GOT3 (cell line): ENCODE measurements at regions not wholly inside any gene's neighbourhood (a gene's known extent, or its start where the extent isn't known, plus 50 kb on each side); places are given as distances from the start of the nearest gene placed in this dataset.

Source experiments
- DNase-seq: peaks from one replicate; lab custom pipeline; 2025; ENCODE audit warnings: mixed read lengths; lab: John Stamatoyannopoulos, UW

GRCh38 chr22:22093743-22094142 lies 111.2 kb upstream of the TOP3B start:
- no peak for DNase-seq

DNA sequence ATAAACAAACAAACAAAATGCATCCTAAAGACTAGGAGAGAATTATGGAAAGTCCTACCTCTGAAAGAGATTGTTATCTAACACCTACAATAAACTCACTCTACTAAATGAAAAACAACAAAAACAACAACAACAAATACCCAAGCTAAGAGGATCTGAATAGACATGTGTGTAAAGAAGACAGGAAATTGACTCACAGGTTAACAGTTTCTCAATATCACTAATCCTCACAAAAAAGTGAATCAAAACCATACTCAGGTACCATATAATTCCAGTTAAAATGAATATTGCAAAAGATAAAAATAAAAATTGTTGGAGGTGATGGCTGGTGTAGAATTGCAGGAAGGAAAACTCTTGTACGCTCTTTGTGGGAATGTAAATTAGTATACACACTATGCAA lies 110.4 kb upstream of the TOP3B start:
- no peak for DNase-seq

DNA sequence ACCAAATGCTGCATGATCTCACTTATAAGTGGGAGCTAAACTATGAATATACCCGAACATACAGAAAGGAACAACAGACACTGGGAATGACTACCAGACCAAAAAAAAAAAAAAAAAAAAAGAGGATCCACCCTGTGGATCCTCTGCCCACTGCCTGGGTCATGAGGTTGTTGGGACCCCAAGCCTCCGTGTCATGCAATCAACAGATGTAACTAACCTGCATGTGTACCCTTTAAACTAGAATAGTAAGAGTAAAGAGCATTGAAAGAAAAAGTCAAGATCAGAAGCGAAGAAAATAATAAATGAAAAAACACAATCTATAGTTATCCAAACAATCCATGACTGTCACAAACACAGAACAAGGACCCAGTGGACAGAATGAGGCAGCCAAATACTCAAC lies 109.5 kb upstream of the TOP3B start:
- no peak for DNase-seq

GRCh38 chr22:22091400-22091878 lies 108.9 kb upstream of the TOP3B start:
- DNase-seq, result no peak

DNA sequence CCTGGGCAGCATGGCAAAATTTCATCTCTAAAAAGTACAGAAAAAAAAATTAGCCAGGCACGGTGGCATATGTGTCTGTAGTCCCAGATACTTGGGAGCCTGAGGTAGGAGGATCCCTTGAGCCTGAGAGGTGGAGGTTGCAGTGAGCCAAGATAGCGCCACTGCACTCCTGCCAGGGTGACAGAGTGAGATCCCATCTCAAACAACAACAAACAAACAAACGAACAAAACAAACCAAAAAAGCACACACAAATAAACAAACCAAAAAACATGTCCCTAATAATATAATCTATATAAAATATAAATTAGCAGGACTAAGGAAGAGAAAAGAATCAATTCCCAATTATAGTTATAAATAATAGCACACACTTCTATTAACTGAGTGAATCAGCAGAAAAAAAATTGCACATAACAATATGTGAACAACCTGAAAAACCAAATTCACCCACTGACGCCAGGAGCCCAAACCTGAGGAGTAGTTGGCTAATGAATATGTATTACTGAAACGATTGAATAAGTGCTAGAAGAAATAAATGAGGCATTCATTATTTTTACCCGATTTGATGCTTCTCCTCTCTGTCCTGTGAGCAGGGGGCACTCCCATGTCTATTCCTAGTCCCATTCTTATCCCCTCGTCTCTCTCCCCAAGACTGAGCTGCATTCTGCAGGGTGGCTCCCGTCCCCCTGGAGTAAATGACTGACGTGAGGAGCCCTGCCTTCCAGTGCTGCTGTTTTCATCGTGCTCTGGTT lies 108.2 kb upstream of the TOP3B start:
- no peak for DNase-seq

- DNase-seq, result no peak
These were observed 107.1 kb upstream of the TOP3B start for GRCh38 chr22:22089459-22090308.

DNA sequence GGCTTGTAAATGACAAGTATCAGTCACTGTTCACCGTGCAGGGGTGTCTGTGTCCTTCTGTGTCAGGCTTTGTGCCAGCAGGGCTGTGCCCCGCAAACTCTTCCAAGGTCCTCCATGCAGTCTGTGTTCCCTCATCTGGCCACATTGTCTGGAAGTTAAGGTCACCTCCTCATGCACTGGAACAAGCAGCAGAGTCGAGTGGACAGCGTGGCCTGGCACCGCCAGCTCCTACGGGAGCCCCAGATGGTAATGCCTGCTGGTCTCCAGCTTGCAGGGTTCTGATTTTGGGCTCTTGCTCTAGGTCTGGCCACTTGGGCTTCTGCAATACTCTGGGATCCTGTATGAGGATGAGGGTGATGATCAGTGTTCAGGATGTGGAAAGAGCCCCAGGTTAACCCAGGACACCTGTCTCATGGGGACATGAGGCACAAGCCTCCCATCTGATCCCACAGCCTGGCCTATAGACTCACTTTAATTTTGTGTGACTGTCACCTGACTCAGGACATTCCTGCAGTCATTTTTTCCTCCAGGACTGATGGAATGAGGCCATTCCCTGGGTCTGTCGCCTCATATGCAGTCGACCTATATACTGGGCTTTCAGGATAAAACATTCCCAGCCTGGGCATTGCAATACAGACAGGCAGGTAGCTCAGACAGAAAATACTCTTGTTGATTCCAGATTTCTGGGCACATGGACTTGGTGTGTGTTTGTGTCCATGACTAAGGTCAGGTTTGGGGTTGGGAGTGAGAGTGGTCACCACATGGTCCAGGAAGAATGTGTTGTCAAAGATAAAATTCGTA lies 106.3 kb upstream of the TOP3B start:
- no peak for DNase-seq

- no peak for DNase-seq
These were observed 105.5 kb upstream of the TOP3B start for GRCh38 chr22:22087854-22088657.

DNA sequence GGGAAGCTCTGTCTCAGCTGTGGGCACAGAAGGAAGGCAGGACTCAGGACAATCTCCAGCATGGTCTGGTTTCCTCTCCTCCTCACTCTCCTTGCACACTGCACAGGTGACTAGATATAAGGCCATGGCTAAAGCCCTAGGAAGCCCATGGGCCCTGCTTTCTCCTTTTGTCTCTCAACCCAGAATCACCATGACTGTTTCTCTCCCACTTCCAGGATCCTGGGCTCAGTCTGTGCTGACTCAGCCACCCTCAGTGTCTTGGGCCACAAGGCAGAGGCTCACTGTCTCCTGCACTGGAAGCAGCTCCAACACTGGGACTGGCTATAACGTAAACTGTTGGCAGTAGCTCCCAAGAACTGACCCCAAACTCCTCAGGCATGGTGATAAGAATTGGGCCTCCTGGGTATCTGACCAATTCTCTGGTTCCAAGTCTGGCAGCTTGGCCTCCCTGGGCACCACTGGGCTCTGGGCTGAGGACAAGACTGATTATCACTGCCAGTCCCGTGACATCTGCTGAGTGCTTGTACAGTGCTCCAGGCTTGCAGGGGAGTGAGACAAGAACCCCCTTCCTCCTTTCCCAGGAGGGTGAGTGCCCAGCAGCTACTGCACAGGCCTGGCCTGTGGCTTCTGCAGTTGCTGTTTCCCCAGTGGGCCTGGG lies 104.0 kb upstream of the TOP3B start:
- DNase-seq, result no peak

DNA sequence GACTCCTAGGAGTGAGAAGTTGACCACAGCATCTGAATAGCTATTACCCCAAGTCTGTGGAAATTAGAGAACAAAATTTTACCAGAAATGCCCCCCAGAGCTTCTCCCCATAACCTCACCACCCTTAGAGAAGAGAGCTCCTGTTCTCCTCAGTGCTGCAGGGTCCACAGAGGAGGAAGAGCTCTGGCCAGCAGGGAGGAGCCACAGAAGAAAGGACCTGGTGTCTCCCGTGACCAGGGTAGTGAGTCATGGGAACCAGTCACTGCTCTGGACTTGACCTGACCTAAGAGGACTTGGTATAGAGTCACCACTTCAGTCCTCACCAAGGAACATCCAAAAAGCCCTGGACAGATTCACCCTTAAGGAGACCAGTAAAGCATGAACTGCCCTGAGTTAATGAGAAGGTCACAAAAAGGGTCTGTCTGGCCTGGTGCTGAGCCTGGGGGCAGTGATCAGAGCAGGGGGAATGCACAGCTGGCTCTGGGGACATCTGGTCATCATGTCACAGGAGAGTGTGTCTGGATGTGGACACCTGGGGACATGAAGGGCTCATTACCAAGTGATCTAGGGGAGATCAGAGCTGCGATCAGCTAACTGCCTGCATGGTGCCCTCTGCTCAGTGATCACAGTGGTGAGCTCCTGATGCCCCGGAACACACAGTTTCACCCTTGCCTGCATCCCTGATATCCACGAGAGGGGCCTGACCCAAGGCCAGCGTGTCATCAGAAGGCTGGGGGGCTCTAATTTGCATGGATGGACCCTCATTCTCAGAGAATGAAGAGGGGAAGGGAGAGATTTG lies 103.3 kb upstream of the TOP3B start:
- no peak for DNase-seq

DNA sequence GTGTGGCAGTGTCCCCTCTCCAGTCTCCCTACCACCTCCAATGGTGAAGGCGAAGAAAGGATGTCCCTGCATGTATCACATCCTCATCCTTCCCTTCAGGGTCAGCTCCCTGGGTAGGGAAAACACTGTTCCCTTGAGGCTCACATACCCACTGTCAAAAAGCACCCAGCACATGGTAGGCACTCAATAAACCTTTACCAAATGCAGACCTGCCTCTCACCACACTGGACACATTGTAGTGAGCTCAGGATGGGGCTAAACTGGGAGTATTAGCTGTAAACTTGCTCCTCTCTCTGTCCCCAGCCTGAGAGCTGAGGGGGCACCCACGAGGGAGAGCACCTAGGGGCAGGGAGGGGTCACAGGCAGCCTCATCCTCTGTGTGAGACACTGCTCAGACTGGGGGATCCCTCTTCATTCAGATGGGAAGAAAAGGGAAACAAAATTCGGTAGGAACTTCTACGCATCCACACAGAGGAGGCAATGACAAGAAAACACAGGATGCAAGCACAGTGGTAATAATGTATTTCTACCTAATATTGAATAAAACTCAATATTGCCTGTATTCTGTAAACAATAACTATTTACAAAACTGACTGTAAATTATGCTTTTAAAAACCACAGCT lies 101.6 kb upstream of the TOP3B start:
- no peak for DNase-seq

DNA sequence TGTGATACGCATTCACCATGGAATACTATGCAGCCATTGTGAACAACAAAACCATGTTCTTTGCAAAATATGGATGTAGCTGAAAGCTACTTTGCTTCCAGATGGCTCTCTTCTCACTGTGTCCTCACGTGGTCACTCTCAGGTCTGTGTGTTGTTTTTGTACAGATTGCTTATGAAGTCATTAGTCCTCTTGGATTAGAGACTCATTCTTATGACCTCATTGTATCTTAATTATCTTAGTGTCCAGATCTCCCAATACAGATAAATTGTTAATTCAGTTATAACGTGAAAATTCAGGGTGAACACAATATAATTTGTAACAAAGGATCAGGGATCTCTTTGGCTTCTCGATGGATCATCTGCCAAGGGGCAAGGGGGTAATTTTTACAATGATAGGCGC lies 100.4 kb upstream of the TOP3B start:
- no peak for DNase-seq

DNA sequence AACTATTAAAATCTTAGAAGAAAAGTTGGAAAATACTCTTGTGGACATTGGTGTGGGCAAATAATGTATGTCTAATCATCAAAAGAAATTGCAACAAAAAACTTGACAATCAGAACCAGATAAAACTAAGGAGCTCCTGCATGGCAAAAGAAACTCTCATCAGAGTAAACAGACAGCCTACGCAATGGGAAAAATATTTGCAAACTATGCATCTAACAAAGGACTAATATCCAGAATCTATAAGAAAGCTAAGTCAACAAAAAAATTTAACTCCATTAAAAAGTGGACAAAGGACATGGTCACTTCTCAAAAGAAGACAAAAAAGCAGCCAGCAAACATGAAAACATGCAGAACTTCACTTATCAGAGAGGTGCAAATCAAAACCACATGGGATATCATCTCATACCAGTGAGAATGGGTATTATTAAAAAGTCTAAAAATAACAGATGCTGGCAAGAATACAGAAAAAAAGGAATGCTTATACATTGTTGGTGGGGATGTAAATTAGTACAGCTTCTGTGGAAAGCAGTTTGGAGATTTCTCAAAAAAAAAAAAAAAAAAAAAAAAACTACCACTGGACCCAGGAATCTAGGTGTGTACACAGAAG lies 99.7 kb upstream of the TOP3B start:
- DNase-seq, result no peak

DNA sequence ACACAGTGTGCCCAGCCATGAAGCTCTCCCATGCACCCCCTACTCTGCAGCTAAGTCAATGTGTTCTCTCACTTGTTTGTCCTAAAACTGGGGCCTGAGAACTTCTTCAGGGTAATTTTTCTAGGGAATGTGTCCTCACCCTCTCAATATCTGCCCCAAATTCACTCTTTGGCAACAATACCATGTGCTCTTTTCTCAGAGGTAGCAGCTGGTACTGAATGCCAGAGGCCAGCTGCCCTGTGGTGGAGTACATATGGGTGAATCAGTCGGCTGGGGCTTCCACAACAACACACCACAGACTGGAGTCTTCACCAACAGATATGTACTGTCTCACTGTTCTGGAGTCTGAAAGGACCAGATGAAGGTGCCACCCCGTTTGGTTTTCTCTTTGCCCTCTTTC lies 97.7 kb upstream of the TOP3B start:
- DNase-seq, result no peak

DNA sequence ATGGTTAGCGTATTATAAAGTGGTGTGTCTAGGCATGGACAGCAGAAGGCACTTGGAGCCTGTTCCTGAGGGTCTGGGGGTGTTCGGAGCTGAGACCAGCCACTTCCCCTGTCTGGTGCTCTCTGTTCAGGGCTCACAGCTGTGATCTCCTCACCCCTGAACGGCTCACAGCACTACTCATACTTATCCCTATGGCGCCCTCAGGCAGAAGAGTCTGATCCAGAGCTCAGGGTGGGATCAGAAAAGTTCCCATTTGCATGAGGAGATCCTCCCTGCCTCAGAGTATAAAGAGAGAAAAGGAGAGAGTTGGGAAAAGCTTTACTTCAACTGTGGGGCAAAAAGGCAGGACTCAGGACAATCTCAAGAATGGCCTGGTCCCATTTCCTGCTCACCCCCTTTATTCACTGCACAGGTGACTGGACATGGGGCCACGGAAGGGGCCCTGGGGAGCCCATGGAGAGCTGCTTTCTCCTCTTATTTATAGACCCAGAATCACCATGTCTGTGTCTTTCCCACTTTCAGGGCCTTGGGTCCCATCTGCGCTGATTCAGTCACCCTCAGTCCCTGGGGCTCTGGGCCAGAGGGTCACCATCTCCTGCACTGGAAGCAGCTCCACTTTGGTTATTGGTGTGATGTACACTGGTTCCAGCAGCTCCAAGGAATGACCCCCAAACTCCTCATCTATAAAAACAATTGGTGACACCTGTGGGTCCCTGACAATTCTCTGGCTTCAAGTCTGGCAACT lies 97.0 kb upstream of the TOP3B start:
- no peak for DNase-seq

- no peak for DNase-seq
These were observed 95.7 kb upstream of the TOP3B start for GRCh38 chr22:22078329-22078728.

DNA sequence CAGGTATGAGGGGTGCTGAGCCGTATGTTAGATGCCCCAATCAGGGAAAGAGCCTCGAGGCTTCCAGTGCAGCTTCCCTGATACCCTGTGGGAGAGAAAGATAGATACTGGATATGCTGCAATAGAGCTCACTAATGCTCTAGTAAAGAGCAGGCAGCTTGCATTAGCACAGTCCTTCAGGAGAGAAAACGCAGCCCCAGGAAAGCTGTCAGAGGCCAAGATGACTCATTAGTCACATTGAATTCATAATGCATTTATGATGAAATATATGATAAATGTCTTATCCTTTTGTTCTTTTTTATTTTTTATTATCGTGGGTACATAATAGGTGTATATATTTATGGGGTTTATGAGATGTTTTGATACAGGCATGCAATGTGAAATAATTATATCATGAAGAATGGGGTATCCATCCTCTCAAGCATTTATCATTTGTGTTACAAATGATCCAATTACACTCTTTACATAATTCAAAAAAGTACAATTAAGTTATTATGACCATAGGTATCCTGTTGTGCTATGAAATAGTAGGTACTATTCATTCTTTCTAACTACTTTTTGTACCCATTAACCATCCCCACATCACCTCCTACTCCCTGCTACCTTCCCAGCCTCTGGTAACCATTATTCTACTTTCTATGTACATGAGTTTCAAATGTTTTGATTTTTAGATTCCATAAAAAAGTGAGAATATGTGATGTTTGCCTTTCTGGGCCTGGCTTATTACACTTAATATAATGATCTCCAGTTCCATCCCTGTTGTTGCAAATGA lies 94.5 kb upstream of the TOP3B start:
- DNase-seq, result no peak

GRCh38 chr22:22076361-22076760 lies 93.8 kb upstream of the TOP3B start:
- DNase-seq, result no peak
